ENCODE measurements at regions not wholly inside any gene's neighbourhood (a gene's known extent, or its start where the extent isn't known, plus 50 kb on each side); places are given as distances from the start of the nearest gene placed in this dataset.

GRCh38 chrX:25389266-25389665 is 373.5 kb upstream of the ARX start (continued):
- TF ChIP-seq PRDM4 (tag by site-specific recombination; IDR thresholded peaks at IDR 0.05) (no peak), ZNF335 (tag by site-specific recombination; conservative IDR thresholded peaks at IDR 0.05) (no peak), ZNF704 (tag by site-specific recombination; IDR thresholded peaks at IDR 0.05) (no peak), REPIN1 (tag by site-specific recombination; IDR thresholded peaks at IDR 0.05; ENCODE audit: low read depth) (no peak), ZSCAN16 (tag by site-specific recombination; IDR thresholded peaks at IDR 0.05) (no peak), KLF17 (tag by site-specific recombination; IDR thresholded peaks at IDR 0.05) (no peak), AEBP2 (tag by site-specific recombination; IDR thresholded peaks at IDR 0.05; ENCODE audit: borderline replicate concordance) (no peak), CTCF (tag by site-specific recombination; IDR thresholded peaks at IDR 0.05) (no peak), ZSCAN4 (tag by site-specific recombination; IDR thresholded peaks at IDR 0.05) (no peak), ZNF132 (tag by site-specific recombination; IDR thresholded peaks at IDR 0.05; ENCODE audit: borderline replicate concordance) (no peak)

GRCh38 chrX:25383196-25383595 is 367.4 kb upstream of the ARX start:
- ChIA-PET POLR2A (no interaction called here), CTCF (no interaction called here)
- H3K4me3 ChIP-seq (ENCODE audit: low read depth, low read length): no peak overlapping the region
- H3K9me3 ChIP-seq (ENCODE audit: control insufficient read depth, insufficient read depth, low read depth, low read length): no peaks in the 10 kb centered on the region
- TF ChIP-seq ZNF133 (tag by site-specific recombination; IDR thresholded peaks at IDR 0.05) (no peak), SP2 (tag by site-specific recombination; IDR thresholded peaks at IDR 0.05) (no peak), ZBTB17 (tag by site-specific recombination; IDR thresholded peaks at IDR 0.05) (no peak), KLF16 (tag by site-specific recombination; IDR thresholded peaks at IDR 0.05) (no peak), ZNF175 (tag by site-specific recombination; IDR thresholded peaks at IDR 0.05) (no peak), ZSCAN18 (tag by site-specific recombination; IDR thresholded peaks at IDR 0.05) (no peak), ZNF416 (tag by site-specific recombination; IDR thresholded peaks at IDR 0.05) (no peak)
- no peaks in the 10 kb centered on the region for H3K36me3 ChIP-seq (ENCODE audit: control insufficient read depth in 2 of 2, insufficient read depth in 1 of 2, low read length in 2 of 2)
- H3K27ac ChIP-seq (ENCODE audit: extremely low read depth, low read depth, low read length): no peak overlapping the region
- no peaks in the 10 kb centered on the region for H3K4me1 ChIP-seq (ENCODE audit: control insufficient read depth, insufficient read depth, low read length)
